Stomach (tissue), 8 donors: ENCODE measurements at regions not wholly inside any gene's neighbourhood (a gene's known extent, or its start where the extent isn't known, plus 50 kb on each side); places are given as distances from the start of the nearest gene placed in this dataset.

Experiments used
- DNase-seq, 2 donors: peaks; one replicate each; pipeline versions ENCODE4 v3.0.0 to v3.0.0-alpha.2; 2013 to 2019
- H3K27ac ChIP-seq, 5 donors: fragments of 200-600 bp in 4 of 5; sonication (generic) in 4 of 5; one replicate each; pipeline ENCODE4 v1.5.1; 2013 to 2019; ENCODE audit warnings: mild to moderate bottlenecking in 1 of 5, moderate library complexity in 1 of 5
- H3K27me3 ChIP-seq, 3 donors: fragments of 200-600 bp; sonication (generic); one replicate each; pipeline ENCODE4 v1.5.1; 2017 to 2019; ENCODE audit warnings: mixed run types in 1 of 3
- H3K36me3 ChIP-seq, 4 donors: fragments of 200-600 bp; sonication (generic); 1 replicate in 3 of 4; 2 replicates in 1 of 4; pipeline ENCODE4 v1.5.1; 2016 to 2019
- H3K4me1 ChIP-seq, 4 donors: fragments of 200-600 bp; sonication (generic); one replicate each; pipeline ENCODE4 v1.5.1; 2016 to 2019
- H3K4me3 ChIP-seq, 4 donors: fragments of 200-600 bp; sonication (generic) in 3 of 4; one replicate each; pipeline ENCODE4 v1.5.1; 2016 to 2019; ENCODE audit warnings: mild to moderate bottlenecking in 1 of 4
- H3K9me3 ChIP-seq, 4 donors: fragments of 200-600 bp; sonication (generic); one replicate each; pipeline ENCODE4 v1.5.1; 2016 to 2019
- CTCF ChIP-seq, 7 experiments: fragments of 450-650 bp in 4 of 7; fragments of 200-600 bp in 3 of 7; sonication (generic) in 3 of 7; IDR thresholded peaks; one replicate each; pipeline ENCODE4 v1.5.1; 2016 to 2019; ENCODE audit warnings: antibody characterized with exemption in 7 of 7, control low read depth in 2 of 7, mild to moderate bottlenecking in 1 of 7
- EP300 ChIP-seq: sonication (generic); formaldehyde crosslinking; IDR thresholded peaks from one replicate; pipeline ENCODE4 v1.6.1; 2017; ENCODE audit warnings: antibody characterized with exemption
- POLR2A ChIP-seq, 4 donors: fragments of 450-650 bp; IDR thresholded peaks; one replicate each; pipeline ENCODE4 v1.6.1; 2016; ENCODE audit warnings: antibody characterized with exemption in 4 of 4, control low read depth in 2 of 4, mild to moderate bottlenecking in 1 of 4, moderate library complexity in 1 of 4
- POLR2AphosphoS5 ChIP-seq, 3 donors: sonication (generic); formaldehyde crosslinking; IDR thresholded peaks; one replicate each; pipeline ENCODE4 v1.6.1; 2016; ENCODE audit warnings: antibody characterized with exemption in 3 of 3
- whole genome bisulfite sequencing, 5 donors: extraction: QIAGEN DNeasy Blood & Tissue Kit in 3 of 5; methylation state at CpG; one replicate each; pipeline versions ENCODE4 v1.1.5 to v1.1.7; 2013 to 2018; 5-methylcytosine and 5-hydroxymethylcytosine counted together
- intact Hi-C: fragments of 100-400 bp; cut with DNase I; formaldehyde crosslinking; loops from one replicate; pipeline ENCODE4 v1.15.1; 2023; ENCODE audit warnings: low total_unique reads
- donor health status: healthy with polysubstance abuse.
- donor health status: Bipolar disorder and iron deficiency.
- donor health status: healthy.

- Histone ChIP-seq H3K27ac (no peak overlapping the region), H3K4me3 (no peak overlapping the region), H3K27me3 (no peaks in the 10 kb centered on the region), H3K9me3 (no peaks in the 10 kb centered on the region), H3K36me3 (no peaks in the 10 kb centered on the region), H3K4me1 (peaks cover 0 to 8% (median 2%) of the 10 kb centered on the region in 4 donors)
- no peak for TF ChIP-seq POLR2AphosphoS5 (IDR thresholded peaks at IDR 0.05)
- TF ChIP-seq EP300 = no peak
- no peak for TF ChIP-seq POLR2A (IDR thresholded peaks at IDR 0.05)
- TF ChIP-seq CTCF (IDR thresholded peaks at IDR 0.05) = no peak
- 25 to 75% (median 32%) methylated on average over 2 of the region's 2 CpGs for WGBS, 5 donors
- no peak for DNase-seq
- intact Hi-C loops = no loop called here
Observed at GRCh38 chr9:69993110-69993509, 50.5 kb upstream of the MAMDC2 start.
